Ramos (cell line): ENCODE measurements at regions not wholly inside any gene's neighbourhood (a gene's known extent, or its start where the extent isn't known, plus 50 kb on each side); places are given as distances from the start of the nearest gene placed in this dataset.
"Not testable (repeated sequence)": the region's sequence is repeated elsewhere in the genome, so short reads cannot be mapped to it uniquely, and the experiment has no call there.

Experiments
- in situ Hi-C: fragments of 300-500 bp; cut with MboI; formaldehyde crosslinking; loops from one replicate; pipeline ENCODE4 v1.14.3; 2022; ENCODE audit warnings: low sequenced_read_pairs; ENCODE audit not compliant: unreplicated experiment

DNA sequence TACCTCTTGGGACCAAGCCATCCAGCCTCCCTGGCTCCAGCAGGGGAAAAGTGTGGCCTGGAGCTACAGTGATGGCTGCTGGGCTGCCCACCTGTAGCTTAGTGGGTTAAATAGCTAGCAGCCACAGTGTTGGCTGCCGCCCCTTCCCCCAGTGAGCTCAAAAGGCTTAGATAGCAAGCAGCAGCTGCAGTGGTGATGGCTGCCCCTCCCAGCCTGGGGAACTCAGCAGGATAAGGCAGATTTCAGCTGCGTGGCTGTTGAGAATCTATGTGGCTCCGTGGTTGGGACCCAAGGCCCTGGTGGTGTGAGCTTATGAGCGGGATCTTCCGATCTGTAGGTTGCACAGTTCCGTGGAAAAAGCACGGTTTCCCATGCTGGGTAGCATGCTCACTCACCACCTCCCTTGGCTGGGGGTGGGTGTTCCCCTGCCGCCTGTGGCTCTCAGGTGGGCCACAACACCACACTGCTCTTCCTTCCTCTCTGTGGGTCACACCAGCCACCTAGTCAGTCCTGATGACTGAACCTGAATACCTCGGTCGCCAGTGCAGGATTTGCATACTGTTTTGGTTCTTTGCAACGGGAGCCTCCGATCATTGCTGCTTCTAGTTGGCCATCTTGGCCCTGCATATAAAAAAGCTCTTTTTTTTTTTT is 946.5 kb upstream of the FAM98A start:
- in situ Hi-C loops, result no loop called here

DNA sequence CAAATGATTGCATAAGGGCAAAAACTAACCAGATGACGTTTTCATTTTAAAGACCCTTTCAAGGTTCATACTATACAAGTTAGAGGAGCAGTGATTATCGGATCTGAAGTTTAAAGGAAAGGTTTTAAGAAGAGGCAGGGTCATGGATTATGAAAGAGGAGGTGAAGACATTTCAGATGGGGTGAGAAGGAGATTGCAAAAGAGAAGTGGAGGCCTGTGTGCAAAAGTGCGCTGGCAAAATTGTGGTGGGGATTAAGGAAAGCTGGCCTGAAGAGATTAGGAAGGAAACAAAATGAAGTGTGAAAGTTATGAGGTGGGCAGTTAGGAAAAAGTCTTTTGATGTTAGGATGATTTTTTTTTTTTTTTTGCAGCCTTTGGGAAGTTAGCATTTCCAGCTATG is 935.7 kb upstream of the FAM98A start:
- in situ Hi-C loops, result no loop called here

DNA sequence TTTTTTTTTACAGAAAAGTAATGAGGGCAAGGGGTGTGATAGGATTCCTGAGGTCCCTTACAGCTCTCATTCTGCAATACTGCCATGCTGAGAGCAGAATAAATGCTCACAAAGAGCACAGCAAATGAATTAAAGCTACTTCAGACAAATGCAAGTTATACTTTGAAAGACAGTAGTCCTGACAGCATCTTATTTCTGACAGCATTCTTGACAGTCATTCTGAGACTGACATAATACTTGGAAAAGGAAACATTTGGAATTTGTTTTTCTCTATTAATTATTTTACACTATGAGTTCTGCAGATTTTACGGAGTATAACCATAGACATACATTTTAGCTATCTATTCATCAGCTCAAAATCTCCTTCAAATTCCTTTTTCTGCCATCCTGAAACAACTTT is 935.2 kb upstream of the FAM98A start:
- in situ Hi-C loops, result no loop called here

DNA sequence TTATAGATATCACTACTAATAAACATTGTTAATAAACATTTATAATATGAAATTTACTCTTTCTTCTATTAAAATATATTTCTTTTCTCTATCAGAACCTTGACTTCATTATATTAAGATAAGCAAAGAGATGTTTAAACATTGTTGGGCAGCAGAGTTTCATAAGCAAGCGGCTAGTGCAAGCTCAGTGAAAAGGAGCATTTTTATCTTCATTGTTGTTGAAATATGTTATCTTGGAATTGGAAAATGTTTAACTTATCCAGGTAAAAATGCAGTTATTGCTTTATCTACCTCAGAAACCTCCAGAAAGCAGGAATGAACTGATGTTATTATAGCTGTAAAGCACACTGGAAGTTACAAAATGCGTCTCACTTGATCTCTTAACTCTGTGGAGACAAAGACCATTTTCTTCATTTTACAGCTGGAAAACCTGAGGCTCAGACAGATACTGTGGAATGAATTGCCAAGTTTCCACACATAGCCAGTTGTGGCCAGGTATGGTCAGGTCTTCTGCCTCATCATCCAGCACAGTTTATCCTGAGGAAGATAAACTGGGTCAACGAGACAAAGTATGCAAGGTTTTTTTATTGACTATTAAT is 934.6 kb upstream of the FAM98A start:
- in situ Hi-C loops, result no loop called here

DNA sequence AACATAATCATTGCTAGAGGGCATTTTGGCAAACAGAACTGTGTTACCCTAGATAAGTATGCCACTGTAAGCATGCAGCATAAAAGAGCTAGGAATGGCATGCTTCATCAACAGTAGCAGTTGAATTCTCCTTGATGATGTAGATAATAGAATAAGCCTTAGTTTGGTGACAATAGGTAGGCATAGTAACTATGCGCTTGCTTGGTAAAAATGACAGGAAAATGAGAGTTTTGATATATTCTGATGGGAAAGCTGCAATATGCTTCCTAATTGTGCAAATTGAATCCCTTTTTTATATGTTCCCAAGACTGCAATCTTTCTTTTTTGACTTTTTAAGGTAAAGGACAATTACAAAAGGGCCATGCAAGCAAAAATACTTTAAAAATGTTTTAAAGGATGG is 930.9 kb upstream of the FAM98A start:
- in situ Hi-C loops, result no loop called here

DNA sequence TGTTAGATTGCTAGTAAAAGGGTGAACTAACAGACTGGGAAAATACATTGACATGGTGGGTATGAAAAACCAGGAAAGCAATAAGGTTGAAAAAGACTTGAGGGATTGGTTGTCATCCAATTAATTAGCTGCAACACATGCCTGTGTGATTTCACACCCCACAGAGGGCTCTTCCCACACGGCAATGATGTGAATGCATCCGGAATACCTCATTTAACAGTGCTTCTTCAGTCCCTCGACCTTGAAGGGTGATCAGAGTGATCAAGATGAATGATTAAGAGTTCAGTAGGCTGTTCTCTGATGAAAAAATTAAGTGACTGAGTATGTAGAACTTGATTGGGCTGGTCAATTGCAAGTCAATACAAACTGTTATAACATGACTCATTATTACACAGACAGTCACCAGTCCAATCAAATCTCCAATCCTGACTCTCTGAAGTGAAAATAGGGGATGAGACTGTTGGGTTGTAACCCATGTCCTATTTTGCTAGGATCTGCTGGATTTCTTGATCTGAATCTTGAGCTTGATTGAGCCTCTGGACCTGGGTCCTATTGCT is 924.9 kb upstream of the FAM98A start:
- in situ Hi-C loops, result no loop called here

DNA sequence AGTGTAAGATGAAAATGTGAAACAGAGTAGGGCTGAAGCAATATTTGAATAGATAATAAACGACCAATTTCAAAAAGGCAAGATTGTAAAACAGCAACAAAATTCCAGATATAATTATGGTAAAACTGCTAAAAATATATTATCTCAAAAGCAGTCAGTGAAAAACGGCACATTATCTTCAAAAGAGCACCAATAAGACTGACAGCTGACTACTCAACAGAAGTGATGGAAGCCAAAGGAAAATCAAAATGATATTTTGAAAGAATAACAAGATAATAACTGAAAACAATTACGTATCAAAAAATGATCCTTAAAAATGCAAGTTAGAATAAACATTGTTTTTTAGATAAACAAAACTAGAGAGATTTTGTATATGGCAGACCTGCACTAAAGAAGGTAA is 920.6 kb upstream of the FAM98A start:
- in situ Hi-C loops, result no loop called here

DNA sequence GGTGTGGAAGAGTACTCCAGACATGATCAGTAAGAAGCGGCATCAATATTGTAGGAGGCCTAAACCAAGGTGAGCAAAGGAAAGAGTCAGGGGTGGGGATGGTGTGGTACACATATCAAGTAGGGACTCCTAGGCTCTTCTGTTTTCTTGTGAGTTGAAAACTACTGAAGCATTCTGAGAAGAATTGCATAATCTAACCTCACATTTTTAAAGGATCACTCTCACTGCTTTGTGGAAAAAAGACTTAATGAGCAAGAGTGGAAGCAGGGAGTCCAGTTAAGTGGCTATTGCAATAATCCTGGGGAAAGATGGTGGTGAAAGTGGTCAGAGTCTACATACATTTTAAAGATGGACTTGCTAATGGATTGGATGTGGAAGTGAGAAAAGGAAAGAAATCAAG is 899.5 kb upstream of the FAM98A start:
- in situ Hi-C loops, result no loop called here

DNA sequence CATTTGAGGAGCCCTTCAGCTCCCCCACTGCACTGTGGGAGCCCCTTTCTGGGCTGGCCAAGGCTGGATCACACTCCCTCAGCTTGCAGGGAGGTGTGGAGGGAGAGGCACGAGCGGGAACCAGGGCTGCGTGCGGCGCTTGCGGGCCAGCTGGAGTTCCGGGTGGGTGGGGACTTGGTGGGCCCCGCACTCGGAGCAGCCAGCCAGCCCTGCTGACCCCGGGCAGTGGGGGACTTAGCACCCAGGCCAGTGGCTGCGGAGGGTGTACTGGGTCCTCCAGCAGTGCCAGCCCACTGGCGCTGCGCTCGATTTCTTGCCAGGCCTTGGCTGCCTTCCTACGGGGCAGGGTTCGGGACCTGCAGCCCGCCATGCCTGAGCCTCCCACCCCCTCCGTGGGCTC is 895.1 kb upstream of the FAM98A start:
- in situ Hi-C loops, result not testable (repeated sequence)

DNA sequence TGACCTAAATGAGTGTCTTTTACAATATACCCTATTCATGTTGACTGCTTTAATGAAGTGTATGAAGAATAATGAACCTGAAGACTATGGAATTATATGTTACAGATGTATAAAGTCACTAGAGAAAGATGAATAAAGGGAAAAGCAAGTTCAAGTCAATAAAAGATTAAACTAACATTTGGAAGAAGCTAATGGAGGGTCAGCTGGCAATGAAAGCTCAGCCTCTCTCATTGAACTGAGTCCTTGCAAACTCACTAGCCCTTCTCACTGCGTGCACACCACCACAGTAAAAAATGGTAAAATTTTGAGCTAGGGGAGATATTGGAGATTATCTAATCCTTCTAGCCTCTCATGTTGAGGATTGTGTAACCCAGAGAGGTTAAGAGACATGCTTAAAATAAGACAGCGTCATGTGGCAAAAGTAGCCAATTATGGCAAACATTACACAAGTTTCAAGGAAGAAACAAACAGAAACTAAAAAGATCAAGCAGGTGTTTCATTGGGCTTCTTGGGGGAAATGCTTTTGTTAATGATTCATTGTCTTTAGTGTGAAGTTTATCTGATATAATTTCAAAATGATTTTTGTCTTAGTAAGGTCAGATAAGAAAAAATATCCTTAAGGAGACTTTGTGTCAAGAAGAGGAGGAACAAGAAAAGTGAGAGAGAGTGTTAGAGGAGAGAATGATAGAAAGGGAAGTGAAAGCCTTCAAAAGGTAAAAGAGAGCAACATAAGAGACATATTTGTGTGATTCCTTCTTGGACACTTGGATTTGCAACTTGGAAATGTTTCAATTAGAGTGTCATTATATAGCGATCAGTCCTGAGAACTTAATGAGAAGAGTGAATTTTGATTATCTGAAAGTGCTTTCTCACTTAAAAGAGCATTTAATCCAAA is 893.7 kb upstream of the FAM98A start:
- in situ Hi-C loops, result no loop called here

DNA sequence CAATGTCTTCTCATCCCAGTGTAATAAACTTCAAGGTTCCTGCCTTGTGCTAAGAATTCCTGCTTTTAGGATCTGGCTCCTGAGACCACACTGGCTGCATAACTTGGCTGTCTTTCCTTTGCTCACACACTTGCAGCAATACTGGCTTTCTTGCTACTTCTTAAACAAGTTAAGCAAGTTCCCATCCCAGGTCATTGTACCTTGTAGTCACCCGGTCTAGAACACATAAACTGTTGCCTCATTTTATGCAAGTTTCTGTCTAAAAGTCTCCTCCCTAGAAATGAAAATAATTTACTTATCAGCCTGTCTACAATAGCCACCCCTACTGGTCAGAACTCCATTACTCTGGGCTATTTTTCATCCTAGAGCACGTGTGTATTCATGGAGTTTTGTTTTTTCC is 887.9 kb upstream of the FAM98A start:
- in situ Hi-C loops, result no loop called here

DNA sequence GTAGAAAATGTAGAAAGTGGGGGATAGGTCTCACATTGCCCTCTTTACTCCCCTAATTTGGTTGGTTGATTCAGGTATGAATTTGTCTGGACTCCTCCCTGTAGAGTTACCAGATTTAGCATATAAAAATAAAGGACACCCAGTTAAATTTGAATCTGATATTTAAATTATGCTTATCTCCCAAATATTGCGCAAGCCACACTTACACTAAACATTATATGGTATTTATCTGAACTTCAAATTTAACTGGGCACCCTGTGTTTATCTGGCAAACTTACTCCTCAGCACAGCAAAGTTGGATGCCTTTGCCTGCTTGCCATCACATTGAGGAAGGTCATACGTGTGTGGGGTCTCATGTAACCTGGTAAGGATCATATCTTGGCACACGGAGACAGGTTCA is 882.4 kb upstream of the FAM98A start:
- in situ Hi-C loops, result no loop called here

DNA sequence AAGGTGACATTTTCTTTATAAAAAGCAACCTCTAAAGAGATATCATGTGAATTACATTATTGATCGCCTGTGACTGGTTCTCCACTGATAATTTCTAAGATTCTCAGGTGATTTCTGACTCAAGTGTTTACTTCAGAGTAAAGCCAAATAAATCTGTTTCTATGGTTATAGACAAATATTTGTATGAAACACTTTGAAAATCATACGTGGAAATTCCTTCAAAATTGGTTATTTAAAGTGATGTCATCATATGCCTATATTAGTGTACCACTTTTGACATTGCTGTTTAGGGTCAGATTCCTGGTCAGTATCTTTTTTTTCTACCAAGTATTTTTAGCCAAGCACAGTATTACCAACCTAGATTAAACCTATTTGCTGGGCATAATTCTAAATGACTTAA is 881.3 kb upstream of the FAM98A start:
- in situ Hi-C loops, result no loop called here

DNA sequence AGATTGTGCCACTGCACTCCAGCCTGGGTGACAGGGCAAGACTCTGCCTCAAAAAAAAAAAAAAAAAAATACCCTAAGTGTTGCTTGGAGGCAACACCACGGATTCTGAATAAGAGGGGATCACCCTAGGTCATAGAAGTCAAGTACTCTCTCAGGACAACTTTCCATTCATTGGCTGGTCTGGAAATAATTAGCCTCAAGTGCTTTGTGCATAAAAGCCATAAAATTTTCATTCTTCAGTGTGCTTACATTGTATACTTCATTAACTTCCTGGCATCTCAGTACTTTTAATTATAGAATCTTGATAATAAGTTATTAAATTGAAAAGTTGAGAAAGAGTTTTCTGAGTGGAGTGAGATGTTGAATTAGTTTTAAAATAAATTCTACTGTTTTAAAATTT is 876.1 kb upstream of the FAM98A start:
- in situ Hi-C loops, result no loop called here

DNA sequence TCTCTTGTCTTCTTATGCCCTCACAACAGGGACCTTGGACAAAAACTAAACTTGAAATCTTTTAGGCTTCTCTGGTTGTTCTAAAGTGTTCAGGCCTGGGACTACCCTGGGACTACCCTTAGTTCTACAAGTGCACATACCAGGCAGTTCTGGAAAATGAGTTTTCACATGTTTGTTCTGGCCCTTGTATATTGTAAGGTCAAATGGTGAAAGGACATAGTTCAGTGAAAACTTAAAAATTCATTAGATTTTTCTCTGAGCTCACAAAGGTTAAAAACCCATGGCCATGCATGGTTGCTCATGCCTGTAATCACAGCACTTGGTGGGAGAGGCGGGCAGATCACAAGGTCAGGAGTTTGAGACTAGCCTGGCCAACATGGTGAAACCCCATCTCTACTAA is 875.5 kb upstream of the FAM98A start:
- in situ Hi-C loops, result no loop called here

DNA sequence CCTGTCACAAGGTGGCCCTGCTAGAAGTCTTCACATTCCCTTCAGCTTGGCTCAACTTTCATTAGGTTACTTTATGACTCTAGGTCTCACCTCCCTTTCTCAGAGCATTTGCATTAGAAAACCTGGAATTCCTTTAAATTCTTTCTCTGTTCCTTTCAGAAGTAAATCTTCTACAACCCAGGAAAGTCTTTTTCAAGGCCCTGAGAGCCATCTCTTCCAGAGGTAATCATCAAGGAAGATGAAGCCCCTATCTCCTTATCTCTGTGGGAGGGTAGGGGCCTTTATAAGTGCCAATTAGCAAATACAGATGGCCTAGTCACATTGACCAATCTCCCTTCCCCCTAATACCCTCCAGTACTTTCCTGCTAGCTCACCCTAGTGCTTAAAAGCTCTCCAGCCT is 848.0 kb upstream of the FAM98A start:
- in situ Hi-C loops, result no loop called here

DNA sequence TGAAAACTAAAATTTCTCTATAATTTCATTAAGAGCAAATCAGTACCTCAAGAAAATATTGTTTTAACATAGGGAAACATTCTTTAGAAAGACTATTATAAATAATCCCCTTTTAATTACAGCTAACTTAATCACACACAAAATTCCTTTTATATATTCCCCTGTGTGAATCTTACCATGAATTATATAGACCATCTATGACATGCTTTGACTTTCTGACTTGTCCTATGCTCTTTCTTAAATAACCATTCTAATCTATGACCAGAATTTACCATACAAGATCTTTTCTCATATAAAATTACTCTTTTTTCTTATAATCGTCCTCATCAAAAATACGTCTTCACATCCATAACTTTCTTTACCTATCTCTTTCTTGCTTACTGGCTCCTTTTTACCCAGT is 824.2 kb upstream of the FAM98A start:
- in situ Hi-C loops, result no loop called here

DNA sequence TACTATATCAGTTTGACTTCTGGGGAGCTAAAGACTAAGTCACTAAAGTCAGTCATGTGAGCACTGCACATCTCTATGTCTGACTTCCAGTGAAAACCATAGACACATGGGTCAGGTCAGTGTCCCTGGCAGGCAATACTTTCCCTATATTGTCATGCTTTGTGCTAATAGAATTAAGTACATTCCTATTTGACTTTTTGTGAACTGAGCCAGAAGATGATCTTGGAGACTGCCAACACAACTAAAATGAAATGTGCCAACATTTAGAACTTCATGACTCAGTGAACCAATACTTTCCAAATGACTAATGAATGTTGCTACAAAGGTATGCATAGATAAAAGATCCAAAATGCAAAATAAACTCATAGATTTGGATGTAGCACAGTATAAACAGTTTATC is 820.8 kb upstream of the FAM98A start:
- in situ Hi-C loops, result no loop called here

DNA sequence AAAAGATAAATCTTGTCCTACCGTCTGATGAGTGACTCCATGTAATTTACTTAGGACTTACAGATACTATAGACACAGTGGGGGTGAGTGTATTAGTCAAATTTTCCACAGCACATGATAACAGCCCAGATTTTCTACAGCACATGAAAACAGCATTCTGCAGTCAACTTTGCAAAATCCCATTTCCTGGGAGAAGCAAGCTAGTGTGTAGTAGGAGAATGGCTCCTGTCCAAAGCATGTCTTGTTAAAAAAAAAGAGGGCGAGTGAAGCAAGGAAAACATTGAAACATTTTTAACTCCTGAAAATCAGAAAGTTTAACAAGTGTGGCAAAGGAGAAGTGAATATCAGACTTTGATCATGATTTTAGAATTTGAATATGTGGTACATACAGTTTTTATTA is 817.8 kb upstream of the FAM98A start:
- in situ Hi-C loops, result no loop called here

DNA sequence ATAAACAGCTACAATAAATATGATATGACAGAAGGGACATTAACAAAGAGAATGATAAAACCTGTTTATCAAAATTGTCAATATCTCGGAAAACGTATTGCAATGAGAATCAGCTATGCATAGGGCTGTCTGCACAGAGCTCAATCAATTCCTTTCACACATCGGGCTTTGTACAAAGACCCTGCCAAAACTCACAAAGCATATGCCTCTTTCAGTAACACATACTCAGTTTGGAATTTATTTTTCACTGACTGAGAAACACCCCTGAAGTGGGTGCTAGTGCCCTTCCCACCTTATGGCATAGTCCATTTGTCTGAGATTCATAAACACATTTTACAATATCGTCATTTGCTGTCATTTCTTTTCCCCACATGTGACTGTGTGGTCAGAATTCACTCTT is 815.8 kb upstream of the FAM98A start:
- in situ Hi-C loops, result no loop called here

DNA sequence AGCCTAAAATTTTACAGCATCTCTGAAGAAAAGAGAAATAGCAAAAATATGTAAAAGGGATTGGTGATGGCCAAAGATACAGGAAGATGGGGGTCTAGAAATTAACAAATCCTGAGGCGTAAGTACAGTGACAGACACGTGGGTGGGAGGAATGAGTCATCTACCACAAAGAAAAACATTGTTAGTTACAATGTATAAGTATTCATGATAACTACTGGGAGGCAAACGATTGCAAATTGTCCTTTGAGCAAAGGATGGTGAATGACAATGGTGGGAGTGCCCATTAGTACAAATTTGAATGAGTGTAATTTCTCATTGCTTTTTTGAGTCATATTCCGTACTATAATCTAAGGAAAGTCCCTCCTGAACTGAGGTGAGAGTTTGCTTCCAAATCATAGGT is 809.0 kb upstream of the FAM98A start:
- in situ Hi-C loops, result no loop called here
